ENCODE measurements at regions not wholly inside any gene's neighbourhood (a gene's known extent, or its start where the extent isn't known, plus 50 kb on each side); places are given as distances from the start of the nearest gene placed in this dataset.

DNA sequence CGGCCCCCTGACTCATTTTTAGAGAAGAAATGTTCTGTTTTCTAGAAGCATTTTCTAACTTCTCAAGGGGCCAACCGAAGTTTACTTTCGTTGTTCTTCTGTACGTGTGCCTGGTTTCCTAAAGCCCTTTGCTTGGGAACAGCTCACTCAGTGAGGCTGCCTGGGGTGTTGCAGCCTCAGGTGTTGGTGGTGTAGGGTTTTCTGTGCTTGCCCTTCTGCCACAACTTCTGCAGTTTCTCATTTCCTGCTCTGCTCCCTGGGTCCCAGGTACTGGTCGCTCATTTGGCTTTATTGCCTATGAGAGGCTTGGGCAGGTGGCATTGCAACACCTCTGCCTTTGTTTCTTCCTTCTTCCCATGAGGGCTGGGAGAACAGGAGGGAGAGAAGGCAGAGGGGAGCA lies 278.3 kb downstream of the SOX4 start:
- peaks cover 8% of the 10 kb centered on the region for H3F3A ChIP-seq (replicated peaks; ENCODE audit: insufficient read depth)
- H3K4me3 ChIP-seq (ENCODE audit: low read depth in 2 of 2, low read length in 1 of 2), result no peak overlapping the region
- no peaks in the 10 kb centered on the region for H3K9me2 ChIP-seq
- TF ChIP-seq ELF1 (IDR thresholded peaks at IDR 0.05) (no peak), JUND (IDR thresholded peaks at IDR 0.05) (no peak), GABPA (IDR thresholded peaks at IDR 0.05; ENCODE audit: low read depth) (no peak), SIN3A (IDR thresholded peaks at IDR 0.05; ENCODE audit: borderline replicate concordance, low read depth, low read length) (no peak), SMC3 (IDR thresholded peaks at IDR 0.05; ENCODE audit: low read depth, low read length) (no peak), EP300 (IDR thresholded peaks at IDR 0.05; ENCODE audit: borderline replicate concordance in 1 of 2, low read depth in 1 of 2, low read length in 1 of 2) (no peak)
- TF ChIP-seq, protein P1, sequence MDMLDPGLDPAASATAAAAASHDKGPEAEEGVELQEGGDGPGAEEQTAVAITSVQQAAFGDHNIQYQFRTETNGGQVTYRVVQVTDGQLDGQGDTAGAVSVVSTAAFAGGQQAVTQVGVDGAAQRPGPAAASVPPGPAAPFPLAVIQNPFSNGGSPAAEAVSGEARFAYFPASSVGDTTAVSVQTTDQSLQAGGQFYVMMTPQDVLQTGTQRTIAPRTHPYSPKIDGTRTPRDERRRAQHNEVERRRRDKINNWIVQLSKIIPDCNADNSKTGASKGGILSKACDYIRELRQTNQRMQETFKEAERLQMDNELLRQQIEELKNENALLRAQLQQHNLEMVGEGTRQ (IDR thresholded peaks at IDR 0.05; ENCODE audit: borderline replicate concordance, low read depth, low read length), result no peak
- CTCF ChIA-PET, result no interaction called here
- POLR2A ChIA-PET, result no interaction called here
- no peaks in the 10 kb centered on the region for H3K9me3 ChIP-seq
- no peak overlapping the region for H2AFZ ChIP-seq (ENCODE audit: low read depth)
- no peak overlapping the region for H3K9ac ChIP-seq
- H3K27ac ChIP-seq (ENCODE audit: low read depth in 2 of 2, low read length in 1 of 2), result no peak overlapping the region
- peaks cover 8 to 11% of the 10 kb centered on the region in 2 experiments; a peak in 2 of 4 replicates for H3K4me1 ChIP-seq (ENCODE audit: control insufficient read depth in 1 of 2, insufficient read depth in 2 of 2, low read depth in 1 of 2, low read length in 1 of 2)
- no peaks in the 10 kb centered on the region for H4K20me1 ChIP-seq (ENCODE audit: insufficient read depth)
- DNase-seq, result no peak
- H3K36me3 ChIP-seq (replicated peaks in 1 of 2; ENCODE audit: control insufficient read depth in 1 of 2, insufficient read depth in 2 of 2, low read length in 1 of 2), result peaks cover 0 to 6% of the 10 kb centered on the region in 2 experiments
- H3K79me2 ChIP-seq (ENCODE audit: insufficient read depth), result no peaks in the 10 kb centered on the region; the same call in 1 of the 2 replicates
- no peaks in the 10 kb centered on the region for H3K27me3 ChIP-seq (ENCODE audit: insufficient read depth)
- 87% methylated on average over 5 of the region's 5 CpGs for WGBS (ENCODE audit: low lambda C conversion rate)
- no peak overlapping the region for H3K4me2 ChIP-seq

DNA sequence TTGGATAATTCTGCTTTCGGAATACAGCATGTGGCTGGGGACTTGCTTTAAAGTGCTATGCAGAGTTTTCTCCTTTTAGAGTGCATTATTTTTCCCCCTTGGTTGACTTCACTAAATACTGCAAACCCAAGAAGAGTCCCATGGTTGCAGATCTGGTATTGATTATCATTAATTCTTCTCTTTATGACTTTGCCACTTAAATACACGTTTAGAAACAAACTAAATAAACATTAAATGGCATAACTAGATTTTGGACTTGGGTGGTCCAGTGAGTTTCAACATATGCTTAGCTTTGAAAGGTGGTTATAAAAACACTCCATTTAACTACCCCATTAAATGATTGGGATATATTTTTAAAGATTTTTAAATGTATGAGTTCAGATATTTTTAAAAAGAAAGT lies 279.2 kb downstream of the SOX4 start:
- Histone ChIP-seq H2AFZ (ENCODE audit: low read depth) (no peak overlapping the region), H3K9me2 (no peaks in the 10 kb centered on the region), H3K36me3 (replicated peaks in 1 of 2; ENCODE audit: control insufficient read depth in 1 of 2, insufficient read depth in 2 of 2, low read length in 1 of 2) (peaks cover 0 to 6% of the 10 kb centered on the region in 2 experiments), H3K4me3 (ENCODE audit: low read depth in 2 of 2, low read length in 1 of 2) (no peak overlapping the region), H3K4me2 (peak overlapping the region; percentile 74; the same call in 1 of the 2 replicates), H3K4me1 (ENCODE audit: control insufficient read depth in 1 of 2, insufficient read depth in 2 of 2, low read depth in 1 of 2, low read length in 1 of 2) (peaks cover 8 to 11% of the 10 kb centered on the region in 2 experiments; a peak in 2 of 4 replicates), H3F3A (replicated peaks; ENCODE audit: insufficient read depth) (peaks cover 8% of the 10 kb centered on the region), H4K20me1 (ENCODE audit: insufficient read depth) (no peaks in the 10 kb centered on the region), H3K27me3 (ENCODE audit: insufficient read depth) (no peaks in the 10 kb centered on the region), H3K27ac (ENCODE audit: low read depth in 2 of 2, low read length in 1 of 2) (peak overlapping the region in 1 of 2 experiments; percentile 79; a peak in 2 of 4 replicates), H3K79me2 (ENCODE audit: insufficient read depth) (no peaks in the 10 kb centered on the region; the same call in 1 of the 2 replicates), H3K9ac (peak overlapping the region; percentile 50; the same call in 1 of the 2 replicates), H3K9me3 (no peaks in the 10 kb centered on the region)
- ChIA-PET CTCF (no interaction called here), POLR2A (no interaction called here)
- 68% methylated on average over 2 of the region's 2 CpGs for WGBS (ENCODE audit: low lambda C conversion rate)
- no peak for DNase-seq
- TF ChIP-seq RCOR1 (IDR thresholded peaks at IDR 0.05; ENCODE audit: low read length) (no peak), GABPA (IDR thresholded peaks at IDR 0.05; ENCODE audit: low read depth) (no peak), FOXM1 (IDR thresholded peaks at IDR 0.05; ENCODE audit: low read depth) (no peak), RXRA (IDR thresholded peaks at IDR 0.05; ENCODE audit: borderline replicate concordance, low read depth) (no peak), ELF1 (IDR thresholded peaks at IDR 0.05) (no peak), EP300 (IDR thresholded peaks at IDR 0.05; ENCODE audit: borderline replicate concordance in 1 of 2, low read depth in 1 of 2, low read length in 1 of 2) (no peak), JUND (IDR thresholded peaks at IDR 0.05) (no peak), SMC3 (IDR thresholded peaks at IDR 0.05; ENCODE audit: low read depth, low read length) (no peak), TAF1 (IDR thresholded peaks at IDR 0.05; ENCODE audit: borderline replicate concordance, low read depth, low read length) (no peak), TCF12 (IDR thresholded peaks at IDR 0.05) (no peak), EZH2phosphoT487 (IDR thresholded peaks at IDR 0.05; ENCODE audit: borderline replicate concordance, low read depth) (no peak), CHD2 (IDR thresholded peaks at IDR 0.05; ENCODE audit: low read length, partially characterized antibody) (no peak), RFX5 (IDR thresholded peaks at IDR 0.05; ENCODE audit: low read length) (no peak)
- TF ChIP-seq, protein P2, sequence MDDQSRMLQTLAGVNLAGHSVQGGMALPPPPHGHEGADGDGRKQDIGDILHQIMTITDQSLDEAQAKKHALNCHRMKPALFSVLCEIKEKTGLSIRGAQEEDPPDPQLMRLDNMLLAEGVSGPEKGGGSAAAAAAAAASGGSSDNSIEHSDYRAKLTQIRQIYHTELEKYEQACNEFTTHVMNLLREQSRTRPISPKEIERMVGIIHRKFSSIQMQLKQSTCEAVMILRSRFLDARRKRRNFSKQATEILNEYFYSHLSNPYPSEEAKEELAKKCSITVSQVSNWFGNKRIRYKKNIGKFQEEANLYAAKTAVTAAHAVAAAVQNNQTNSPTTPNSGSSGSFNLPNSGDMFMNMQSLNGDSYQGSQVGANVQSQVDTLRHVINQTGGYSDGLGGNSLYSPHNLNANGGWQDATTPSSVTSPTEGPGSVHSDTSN (IDR thresholded peaks at IDR 0.05), result no peak
- TF ChIP-seq, protein P3, sequence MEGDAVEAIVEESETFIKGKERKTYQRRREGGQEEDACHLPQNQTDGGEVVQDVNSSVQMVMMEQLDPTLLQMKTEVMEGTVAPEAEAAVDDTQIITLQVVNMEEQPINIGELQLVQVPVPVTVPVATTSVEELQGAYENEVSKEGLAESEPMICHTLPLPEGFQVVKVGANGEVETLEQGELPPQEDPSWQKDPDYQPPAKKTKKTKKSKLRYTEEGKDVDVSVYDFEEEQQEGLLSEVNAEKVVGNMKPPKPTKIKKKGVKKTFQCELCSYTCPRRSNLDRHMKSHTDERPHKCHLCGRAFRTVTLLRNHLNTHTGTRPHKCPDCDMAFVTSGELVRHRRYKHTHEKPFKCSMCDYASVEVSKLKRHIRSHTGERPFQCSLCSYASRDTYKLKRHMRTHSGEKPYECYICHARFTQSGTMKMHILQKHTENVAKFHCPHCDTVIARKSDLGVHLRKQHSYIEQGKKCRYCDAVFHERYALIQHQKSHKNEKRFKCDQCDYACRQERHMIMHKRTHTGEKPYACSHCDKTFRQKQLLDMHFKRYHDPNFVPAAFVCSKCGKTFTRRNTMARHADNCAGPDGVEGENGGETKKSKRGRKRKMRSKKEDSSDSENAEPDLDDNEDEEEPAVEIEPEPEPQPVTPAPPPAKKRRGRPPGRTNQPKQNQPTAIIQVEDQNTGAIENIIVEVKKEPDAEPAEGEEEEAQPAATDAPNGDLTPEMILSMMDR (IDR thresholded peaks at IDR 0.05), result no peak
